ENCODE measurements at regions not wholly inside any gene's neighbourhood (a gene's known extent, or its start where the extent isn't known, plus 50 kb on each side); places are given as distances from the start of the nearest gene placed in this dataset.

DNA sequence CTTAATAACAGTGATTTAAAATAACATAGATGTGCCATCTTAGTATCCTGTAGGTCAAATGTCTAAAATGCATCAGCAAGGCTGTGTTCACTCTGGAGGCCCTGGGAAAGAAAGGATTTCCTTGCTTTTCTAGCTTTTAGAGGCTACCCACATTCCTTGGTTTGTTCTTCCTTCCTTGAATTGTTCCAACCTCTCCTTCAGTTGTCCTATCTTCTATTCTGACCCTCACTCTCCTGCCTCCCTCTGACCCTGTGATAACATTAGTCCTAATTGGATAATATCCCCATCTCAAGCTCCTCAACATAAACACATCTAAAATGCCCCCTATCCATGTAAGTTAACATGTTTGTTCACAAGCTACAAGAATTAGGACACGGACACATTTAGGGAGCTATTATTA, 733.5 kb downstream of the SOCS6 start:
- TF ChIP-seq, protein P1, sequence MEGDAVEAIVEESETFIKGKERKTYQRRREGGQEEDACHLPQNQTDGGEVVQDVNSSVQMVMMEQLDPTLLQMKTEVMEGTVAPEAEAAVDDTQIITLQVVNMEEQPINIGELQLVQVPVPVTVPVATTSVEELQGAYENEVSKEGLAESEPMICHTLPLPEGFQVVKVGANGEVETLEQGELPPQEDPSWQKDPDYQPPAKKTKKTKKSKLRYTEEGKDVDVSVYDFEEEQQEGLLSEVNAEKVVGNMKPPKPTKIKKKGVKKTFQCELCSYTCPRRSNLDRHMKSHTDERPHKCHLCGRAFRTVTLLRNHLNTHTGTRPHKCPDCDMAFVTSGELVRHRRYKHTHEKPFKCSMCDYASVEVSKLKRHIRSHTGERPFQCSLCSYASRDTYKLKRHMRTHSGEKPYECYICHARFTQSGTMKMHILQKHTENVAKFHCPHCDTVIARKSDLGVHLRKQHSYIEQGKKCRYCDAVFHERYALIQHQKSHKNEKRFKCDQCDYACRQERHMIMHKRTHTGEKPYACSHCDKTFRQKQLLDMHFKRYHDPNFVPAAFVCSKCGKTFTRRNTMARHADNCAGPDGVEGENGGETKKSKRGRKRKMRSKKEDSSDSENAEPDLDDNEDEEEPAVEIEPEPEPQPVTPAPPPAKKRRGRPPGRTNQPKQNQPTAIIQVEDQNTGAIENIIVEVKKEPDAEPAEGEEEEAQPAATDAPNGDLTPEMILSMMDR (conservative IDR thresholded peaks at IDR 0.05; ENCODE audit: low read depth, low read length) = no peak
- H3K4me3 ChIP-seq (ENCODE audit: low read depth, low read length, poor library complexity, severe bottlenecking) = no peak overlapping the region
- no peaks in the 10 kb centered on the region for H3K27me3 ChIP-seq (replicated peaks; ENCODE audit: insufficient read depth, low read depth, low read length, poor library complexity)
- H3K9me3 ChIP-seq (ENCODE audit: low read depth, low read length, poor library complexity, severe bottlenecking) = no peaks in the 10 kb centered on the region
- ChIA-PET POLR2A (ENCODE audit: low non-redundant PET) (no interaction called here), CTCF (no interaction called here)
- no peaks in the 10 kb centered on the region for H3K4me1 ChIP-seq (ENCODE audit: insufficient read depth, low read length, poor library complexity, severe bottlenecking)
- no peaks in the 10 kb centered on the region for H3K36me3 ChIP-seq (ENCODE audit: insufficient read depth, low read length, poor library complexity, severe bottlenecking)
- intact Hi-C loops (cut with micrococcal nuclease; ENCODE audit: unreplicated experiment) = no loop called here
- no TSS peak for BruUV-seq (replicated peaks)
- DNase-seq (ENCODE audit: low spot score) = no peak
- H3K27ac ChIP-seq (ENCODE audit: low read depth, low read length, poor library complexity, severe bottlenecking) = no peak overlapping the region

DNA sequence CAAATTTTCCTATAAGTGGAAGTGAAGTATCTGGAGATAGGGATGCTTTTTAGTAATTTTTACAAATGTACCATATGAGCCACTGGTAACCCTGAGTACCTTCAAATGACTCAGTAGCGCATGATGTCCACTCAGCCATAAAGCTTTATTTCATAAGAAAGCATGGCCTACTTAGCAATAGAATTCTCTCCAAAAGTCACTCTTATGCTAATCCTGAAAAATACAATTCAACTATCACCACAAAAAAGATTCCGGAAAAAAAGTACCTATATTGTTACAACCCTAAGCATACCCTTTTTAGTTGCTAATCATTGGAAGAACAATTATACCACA, 732.2 kb downstream of the SOCS6 start:
- no TSS peak for BruUV-seq (replicated peaks)
- Histone ChIP-seq H3K27me3 (replicated peaks; ENCODE audit: insufficient read depth, low read depth, low read length, poor library complexity) (no peaks in the 10 kb centered on the region), H3K9me3 (ENCODE audit: low read depth, low read length, poor library complexity, severe bottlenecking) (peaks cover 7% of the 10 kb centered on the region)

DNA sequence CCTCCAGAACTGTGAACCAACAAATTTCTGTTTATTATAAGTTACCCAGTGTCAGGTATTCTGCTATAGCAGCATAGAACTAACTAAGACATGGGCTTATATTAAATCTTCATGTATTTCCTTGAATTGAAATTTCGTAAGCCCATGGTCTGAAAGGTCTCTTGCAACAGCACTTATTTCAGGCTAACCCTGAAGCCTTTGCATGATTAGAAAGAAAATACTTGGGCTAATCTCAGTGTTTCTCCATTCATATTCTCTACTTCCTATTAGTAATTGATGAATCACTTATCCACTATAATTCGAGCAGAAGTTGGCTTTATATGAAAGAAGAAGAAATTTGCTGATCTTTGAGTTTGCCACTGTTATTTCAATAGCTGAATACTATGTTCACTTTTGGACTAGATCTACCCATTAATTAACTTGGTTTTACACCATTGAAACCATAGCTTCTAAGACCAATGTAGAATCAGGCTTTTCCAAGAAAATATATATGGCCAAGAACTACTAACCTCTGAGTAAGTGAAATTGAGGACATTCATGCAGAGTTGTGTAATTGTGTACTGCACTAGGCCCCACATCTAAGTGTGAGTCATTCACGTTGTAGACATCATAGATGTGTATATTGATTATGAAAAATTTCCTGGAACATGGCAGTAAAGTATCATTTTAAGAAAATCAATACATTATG, 731.6 kb downstream of the SOCS6 start:
- Histone ChIP-seq H3K27ac (ENCODE audit: low read depth, low read length, poor library complexity, severe bottlenecking) (no peak overlapping the region), H3K4me3 (ENCODE audit: low read depth, low read length, poor library complexity, severe bottlenecking) (no peak overlapping the region), H3K9me3 (ENCODE audit: low read depth, low read length, poor library complexity, severe bottlenecking) (peaks cover 7% of the 10 kb centered on the region), H3K36me3 (ENCODE audit: insufficient read depth, low read length, poor library complexity, severe bottlenecking) (no peaks in the 10 kb centered on the region), H3K27me3 (replicated peaks; ENCODE audit: insufficient read depth, low read depth, low read length, poor library complexity) (no peaks in the 10 kb centered on the region), H3K4me1 (ENCODE audit: insufficient read depth, low read length, poor library complexity, severe bottlenecking) (no peaks in the 10 kb centered on the region)
- DNase-seq (ENCODE audit: low spot score) = no peak
- TF ChIP-seq EZH2 (IDR thresholded peaks at IDR 0.05; ENCODE audit: borderline replicate concordance, low read depth, low read length, poor library complexity, severe bottlenecking) = no peak
- TF ChIP-seq, protein P1 (conservative IDR thresholded peaks at IDR 0.05; ENCODE audit: low read depth, low read length) = no peak
- intact Hi-C loops (cut with micrococcal nuclease; ENCODE audit: unreplicated experiment) = no loop called here
- CTCF ChIA-PET = no interaction called here
- no TSS peak for BruUV-seq (replicated peaks)
- POLR2A ChIA-PET (ENCODE audit: low non-redundant PET) = no interaction called here

More for the DNA sequence above, 732.2 kb downstream of the SOCS6 start:
- no peak for DNase-seq (ENCODE audit: low spot score)
- no peaks in the 10 kb centered on the region for H3K36me3 ChIP-seq (ENCODE audit: insufficient read depth, low read length, poor library complexity, severe bottlenecking)
- H3K4me1 ChIP-seq (ENCODE audit: insufficient read depth, low read length, poor library complexity, severe bottlenecking) = no peaks in the 10 kb centered on the region
- intact Hi-C loops (cut with micrococcal nuclease; ENCODE audit: unreplicated experiment) = no loop called here
- ChIA-PET CTCF (no interaction called here), POLR2A (ENCODE audit: low non-redundant PET) (no interaction called here)
- no peak for TF ChIP-seq EZH2 (IDR thresholded peaks at IDR 0.05; ENCODE audit: borderline replicate concordance, low read depth, low read length, poor library complexity, severe bottlenecking)
- TF ChIP-seq, protein P1 (conservative IDR thresholded peaks at IDR 0.05; ENCODE audit: low read depth, low read length) = no peak
- no peak overlapping the region for H3K27ac ChIP-seq (ENCODE audit: low read depth, low read length, poor library complexity, severe bottlenecking)
- no peak overlapping the region for H3K4me3 ChIP-seq (ENCODE audit: low read depth, low read length, poor library complexity, severe bottlenecking)

Measured in A673 (cell line).